Choroid plexus epithelial cell (primary cell): ENCODE measurements at regions not wholly inside any gene's neighbourhood (a gene's known extent, or its start where the extent isn't known, plus 50 kb on each side); places are given as distances from the start of the nearest gene placed in this dataset.

ENCODE experiments used
- DNase-seq: peaks from one replicate; pipeline ENCODE4 v3.0.0-alpha.2; 2010; ENCODE audit warnings: low read depth
- H3K4me3 ChIP-seq: 2 replicates; pipeline ENCODE4 v1.5.1; 2011; ENCODE audit warnings: low read depth, mild to moderate bottlenecking, control low read depth, low read length, moderate library complexity
- TF ChIP-seq, protein P1 (sequence below): conservative IDR thresholded peaks from 2 replicates; pipeline ENCODE4 v1.5.1; 2011; ENCODE audit warnings: low read depth, mild to moderate bottlenecking, control low read depth, inconsistent platforms, low read length, moderate library complexity

DNA sequence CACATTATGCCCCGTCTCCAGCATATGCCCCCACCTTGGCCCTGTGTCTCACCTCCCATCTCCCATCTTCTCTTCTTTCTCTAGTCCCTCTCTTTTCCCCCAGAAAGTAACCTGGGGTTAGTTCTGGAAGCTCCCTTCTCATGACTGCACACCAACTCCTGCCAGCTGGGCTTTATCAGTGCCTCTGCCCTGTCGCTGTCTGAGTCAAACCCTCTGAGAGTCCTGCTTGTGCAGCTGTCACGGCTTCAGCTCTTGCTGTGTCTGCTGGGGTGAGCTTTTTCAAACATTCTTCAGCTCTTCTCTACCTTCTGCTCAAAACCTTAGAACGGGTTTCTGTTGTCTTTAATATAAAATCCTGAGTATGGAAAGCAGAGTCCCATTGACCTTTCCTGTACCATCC is 304.5 kb upstream of the B3GAT1 start:
- H3K4me3 ChIP-seq: no peak overlapping the region
- TF ChIP-seq, protein P1, sequence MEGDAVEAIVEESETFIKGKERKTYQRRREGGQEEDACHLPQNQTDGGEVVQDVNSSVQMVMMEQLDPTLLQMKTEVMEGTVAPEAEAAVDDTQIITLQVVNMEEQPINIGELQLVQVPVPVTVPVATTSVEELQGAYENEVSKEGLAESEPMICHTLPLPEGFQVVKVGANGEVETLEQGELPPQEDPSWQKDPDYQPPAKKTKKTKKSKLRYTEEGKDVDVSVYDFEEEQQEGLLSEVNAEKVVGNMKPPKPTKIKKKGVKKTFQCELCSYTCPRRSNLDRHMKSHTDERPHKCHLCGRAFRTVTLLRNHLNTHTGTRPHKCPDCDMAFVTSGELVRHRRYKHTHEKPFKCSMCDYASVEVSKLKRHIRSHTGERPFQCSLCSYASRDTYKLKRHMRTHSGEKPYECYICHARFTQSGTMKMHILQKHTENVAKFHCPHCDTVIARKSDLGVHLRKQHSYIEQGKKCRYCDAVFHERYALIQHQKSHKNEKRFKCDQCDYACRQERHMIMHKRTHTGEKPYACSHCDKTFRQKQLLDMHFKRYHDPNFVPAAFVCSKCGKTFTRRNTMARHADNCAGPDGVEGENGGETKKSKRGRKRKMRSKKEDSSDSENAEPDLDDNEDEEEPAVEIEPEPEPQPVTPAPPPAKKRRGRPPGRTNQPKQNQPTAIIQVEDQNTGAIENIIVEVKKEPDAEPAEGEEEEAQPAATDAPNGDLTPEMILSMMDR: no peak
- DNase-seq: no peak

DNA sequence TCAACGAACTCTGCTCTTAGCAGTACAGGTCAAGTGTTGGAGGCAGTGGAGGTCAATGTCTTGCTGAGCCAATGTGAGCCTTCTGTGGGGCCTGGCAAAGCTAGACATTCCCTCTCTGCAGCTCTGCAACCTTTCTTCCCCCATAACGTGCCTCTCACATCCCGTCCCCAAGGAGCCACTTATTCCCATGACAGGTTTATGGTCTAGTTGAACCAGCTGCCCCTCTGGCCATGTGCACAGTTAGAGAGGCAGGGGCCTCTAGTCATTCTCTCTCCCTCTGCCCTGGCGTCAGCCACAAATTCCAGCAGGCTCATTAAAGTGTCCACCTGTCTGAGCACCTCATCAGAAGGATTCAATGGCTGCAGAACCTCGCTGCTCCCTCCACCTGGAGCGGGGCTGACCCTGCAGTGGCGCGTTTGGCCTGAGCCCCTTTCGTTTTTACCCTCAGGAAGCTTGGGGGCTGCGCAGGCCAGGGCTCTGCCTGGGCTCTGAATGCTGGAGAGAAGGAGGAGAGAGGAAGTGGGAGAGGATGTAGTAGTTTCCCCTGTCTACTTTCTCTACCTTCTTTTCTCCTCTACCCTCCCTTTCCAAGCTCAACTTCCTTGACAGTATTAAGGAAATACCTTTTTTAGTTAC is 302.1 kb upstream of the B3GAT1 start:
- TF ChIP-seq, protein P1: no peak

DNA sequence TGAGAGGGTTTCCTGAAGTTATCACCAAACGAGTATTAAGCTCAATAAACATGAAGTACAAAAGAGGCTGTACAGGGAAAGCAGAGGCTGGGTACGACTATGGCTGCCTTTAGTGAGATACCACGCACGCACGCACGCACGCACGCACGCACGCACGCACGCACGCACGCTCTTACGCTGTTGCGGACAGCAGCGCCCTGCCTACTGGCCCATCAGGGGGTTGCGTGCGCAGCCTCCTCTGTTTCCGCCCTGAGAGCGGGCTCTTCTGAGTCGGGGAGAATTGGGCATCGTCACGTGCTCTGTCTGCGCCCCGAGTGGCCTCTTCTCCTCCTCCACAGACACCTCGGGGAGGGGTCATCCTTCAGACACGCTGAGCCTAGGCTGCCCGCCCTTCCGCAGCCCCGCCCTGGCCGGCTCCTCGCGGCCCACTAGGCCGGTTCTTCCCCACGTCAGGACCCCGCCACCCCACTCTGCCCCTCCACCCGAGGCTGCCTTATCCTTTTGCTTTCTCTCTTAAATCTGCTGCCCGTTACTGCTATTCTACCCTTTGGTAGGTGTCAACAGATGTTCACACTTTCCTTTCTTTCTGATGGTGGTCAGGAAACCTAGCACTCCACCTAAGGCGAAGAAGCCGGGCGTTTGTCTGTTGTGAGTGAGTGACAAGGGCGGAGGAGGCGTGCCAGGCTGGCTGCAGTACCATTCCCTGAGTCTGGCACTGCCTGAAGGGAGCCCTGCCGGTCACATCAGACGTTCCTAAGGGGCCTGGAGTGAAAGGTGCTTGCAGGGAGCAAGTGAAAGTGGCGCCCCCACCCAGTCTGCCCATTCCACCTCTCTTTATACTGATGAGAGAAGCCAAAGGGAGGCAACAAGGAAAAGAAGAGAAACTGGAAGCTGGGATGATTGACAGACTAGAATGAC is 300.4 kb upstream of the B3GAT1 start:
- H3K4me3 ChIP-seq: no peak overlapping the region
- no peak for DNase-seq
- TF ChIP-seq, protein P1: no peak

More for the DNA sequence above, 302.1 kb upstream of the B3GAT1 start:
- no peak for DNase-seq
- no peak overlapping the region for H3K4me3 ChIP-seq

DNA sequence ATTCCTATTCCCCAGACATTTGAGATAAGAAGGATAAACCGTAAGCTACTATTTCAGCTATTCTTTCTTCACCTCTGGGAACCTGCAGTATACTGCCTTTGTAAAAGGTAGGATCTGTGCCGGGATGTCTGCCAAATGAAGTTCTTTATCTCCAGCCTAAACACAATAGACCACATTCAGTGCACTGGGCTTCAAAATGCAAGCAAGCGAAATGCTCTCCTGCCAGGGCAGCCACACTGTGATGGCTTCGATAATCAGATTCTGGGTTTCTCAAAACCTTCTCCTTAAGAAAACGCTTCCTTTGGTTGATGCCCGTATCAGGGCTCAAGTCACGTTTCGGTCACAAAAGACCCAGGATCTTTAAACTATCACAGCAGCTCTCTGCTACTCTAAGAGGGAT is 299.5 kb upstream of the B3GAT1 start:
- H3K4me3 ChIP-seq: no peak overlapping the region
- no peak for DNase-seq
- TF ChIP-seq, protein P1: no peak

DNA sequence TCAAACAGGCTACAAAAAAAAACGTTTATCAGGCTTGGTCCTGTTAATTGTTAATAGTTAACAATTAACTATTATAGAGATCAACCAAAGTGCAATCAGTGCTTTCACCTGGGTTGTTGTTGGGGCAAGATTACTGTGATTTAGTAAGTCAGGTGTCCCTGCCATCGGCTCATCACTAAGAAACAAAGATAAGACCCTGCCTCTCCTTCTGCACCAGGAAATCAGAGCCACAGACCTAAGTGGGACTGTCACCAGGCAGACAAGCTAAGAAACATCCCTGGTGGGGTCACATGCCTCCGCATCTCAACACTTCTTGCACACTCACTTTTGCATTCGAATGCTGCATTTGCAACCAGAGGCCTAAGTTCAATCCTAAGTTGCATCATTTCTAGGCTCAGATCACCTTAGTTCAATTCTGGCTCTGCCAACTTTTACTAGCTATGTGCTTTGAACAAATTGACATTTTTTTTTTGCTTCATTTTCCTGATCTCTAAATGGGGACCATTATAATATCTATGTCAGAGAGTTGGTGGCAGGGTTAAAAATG is 298.9 kb upstream of the B3GAT1 start:
- DNase-seq: no peak
- TF ChIP-seq, protein P1: no peak
- no peak overlapping the region for H3K4me3 ChIP-seq

DNA sequence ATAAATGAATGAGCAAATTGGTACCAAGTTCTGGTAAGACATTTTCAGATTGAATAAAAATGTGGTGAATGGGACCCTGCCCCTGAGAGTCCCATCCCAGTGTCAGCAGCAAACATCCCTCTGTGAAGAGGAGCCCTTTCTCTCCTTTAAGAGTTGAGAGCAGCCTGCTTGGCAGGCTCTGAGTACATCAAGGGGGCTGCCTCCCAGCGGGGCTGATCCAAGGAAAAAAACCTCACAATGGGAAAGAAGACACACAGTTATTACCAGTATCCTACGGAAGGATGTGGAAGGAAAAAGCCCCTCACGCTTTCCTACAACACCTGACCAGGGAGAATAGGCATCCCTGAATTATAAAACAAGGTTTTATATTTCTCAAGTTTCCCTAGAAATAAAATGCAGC is 293.8 kb upstream of the B3GAT1 start:
- DNase-seq: no peak
- no peak overlapping the region for H3K4me3 ChIP-seq
- TF ChIP-seq, protein P1: no peak
